B cell (primary cell): ENCODE measurements at regions not wholly inside any gene's neighbourhood (a gene's known extent, or its start where the extent isn't known, plus 50 kb on each side); places are given as distances from the start of the nearest gene placed in this dataset.

Experiments used
- ATAC-seq: fragments of 200-7000 bp; cut with Tn5 transposase; one replicate; pipeline ENCODE4 v1.10.0; 2021; ENCODE audit warnings: low read depth, mild to moderate bottlenecking, moderate number of reproducible peaks, moderate library complexity
- CTCF ChIA-PET: fragments of 350-600 bp; sonication (Branson Sonifier 250); formaldehyde crosslinking; loops from one replicate; lab custom pipeline; 2021; ENCODE audit warnings: antibody characterized with exemption, inconsistent platforms; lab: Charles Lee
- POLR2A ChIA-PET: fragments of 350-600 bp; sonication (Branson Sonifier 250); formaldehyde crosslinking; loops from one replicate; lab custom pipeline; 2021; ENCODE audit warnings: antibody characterized with exemption; lab: Charles Lee
- DNase-seq: peaks from one replicate; pipeline ENCODE4 v3.0.0; 2013
- H2AFZ ChIP-seq: 2 replicates; pipeline ENCODE4 v1.6.1; 2012; ENCODE audit warnings: mild to moderate bottlenecking, low read depth, low read length; ENCODE audit not compliant: insufficient read depth, poor library complexity, severe bottlenecking
- H3K27ac ChIP-seq, 2 donors: 1 replicate in 1 of 2; 2 replicates in 1 of 2; pipeline ENCODE4 v1.5.1; 2012 to 2013; ENCODE audit warnings: low read length in 2 of 2, mild to moderate bottlenecking in 2 of 2, moderate library complexity in 1 of 2
- H3K27me3 ChIP-seq, 4 experiments: fragments of 200-600 bp in 1 of 4; sonication (generic) in 1 of 4; replicated peaks in 1 of 4; 1 replicate in 2 of 4; 2 replicates in 2 of 4; pipeline versions ENCODE4 v1.6.1 to v1.7.0; 2013 to 2016; ENCODE audit warnings: low read length in 3 of 4, mild to moderate bottlenecking in 2 of 4, mixed read lengths in 1 of 4, moderate library complexity in 1 of 4; ENCODE audit not compliant: insufficient read depth in 4 of 4, control insufficient read depth in 3 of 4; ENCODE audit errors: control extremely low read depth in 1 of 4
- H3K36me3 ChIP-seq, 2 experiments: replicated peaks in 1 of 2; 1 replicate in 1 of 2; 2 replicates in 1 of 2; pipeline versions ENCODE4 v1.6.1 to v1.7.1; 2013; ENCODE audit warnings: low read length in 1 of 2; ENCODE audit not compliant: insufficient read depth in 2 of 2, control insufficient read depth in 1 of 2; ENCODE audit errors: control extremely low read depth in 1 of 2, extremely low read depth in 1 of 2
- H3K4me1 ChIP-seq, 2 donors: fragments of 200-600 bp in 1 of 2; sonication (generic) in 1 of 2; 1 replicate in 1 of 2; 2 replicates in 1 of 2; pipeline versions ENCODE4 v1.5.1 to v1.6.1; 2013 to 2017; ENCODE audit warnings: low read length in 2 of 2; ENCODE audit not compliant: control insufficient read depth in 2 of 2, insufficient read depth in 2 of 2
- H3K4me2 ChIP-seq: replicated peaks from 2 replicates; pipeline ENCODE3; 2012; ENCODE audit warnings: mild to moderate bottlenecking, low read depth, low read length; ENCODE audit not compliant: poor library complexity, severe bottlenecking
- H3K4me3 ChIP-seq, 5 experiments: fragments of 200-600 bp in 1 of 5; sonication (generic) in 1 of 5; 1 replicate in 3 of 5; 2 replicates in 2 of 5; pipeline versions ENCODE4 v1.5.1 to v1.7.0; 2011 to 2016; ENCODE audit warnings: low read length in 4 of 5, mild to moderate bottlenecking in 4 of 5, low read depth in 2 of 5, control low read depth in 1 of 5, moderate library complexity in 1 of 5; ENCODE audit not compliant: insufficient read depth in 1 of 5; ENCODE audit errors: control extremely low read depth in 1 of 5, extremely low read depth in 1 of 5
- H3K79me2 ChIP-seq: fragments of 200-600 bp; sonication (generic); one replicate; pipeline ENCODE4 v1.6.0; 2016; ENCODE audit warnings: low read length; ENCODE audit not compliant: control insufficient read depth, insufficient read depth
- H3K9ac ChIP-seq: fragments of 200-600 bp; sonication (generic); 2 replicates; pipeline ENCODE4 v1.6.1; 2017; ENCODE audit warnings: mild to moderate bottlenecking, low read length, moderate library complexity
- H3K9me3 ChIP-seq, 3 donors: one replicate each; pipeline versions ENCODE4 v1.6.1 to v1.7.1; 2013; ENCODE audit warnings: low read length in 2 of 3; ENCODE audit not compliant: control insufficient read depth in 2 of 3, insufficient read depth in 1 of 3; ENCODE audit errors: control extremely low read depth in 1 of 3
- H4K20me1 ChIP-seq: 2 replicates; pipeline ENCODE4 v1.6.0; 2012; ENCODE audit warnings: mild to moderate bottlenecking, low read length; ENCODE audit not compliant: insufficient read depth, control insufficient read depth, poor library complexity, severe bottlenecking
- H3K27ac Mint-ChIP-seq: one replicate; pipeline ENCODE4 v1.8.0; 2021; ENCODE audit warnings: mixed read lengths
- H3K27me3 Mint-ChIP-seq: one replicate; pipeline ENCODE4 v1.8.0; 2021; ENCODE audit warnings: mixed read lengths
- H3K4me1 Mint-ChIP-seq: one replicate; pipeline ENCODE4 v1.8.0; 2021; ENCODE audit warnings: mixed read lengths
- H3K4me3 Mint-ChIP-seq: one replicate; pipeline ENCODE4 v1.8.0; 2021; ENCODE audit warnings: mixed read lengths
- H3K9me3 Mint-ChIP-seq: one replicate; pipeline ENCODE4 v1.8.0; 2022; ENCODE audit warnings: mixed read lengths; ENCODE audit not compliant: insufficient read depth
- CTCF ChIP-seq: fragments of 200-600 bp; IDR thresholded peaks from one replicate; pipeline ENCODE4 v1.8.0; 2022; ENCODE audit warnings: antibody characterized with exemption, mild to moderate bottlenecking
- EZH2 ChIP-seq: IDR thresholded peaks from 2 replicates; pipeline ENCODE4 v1.6.1; 2012; ENCODE audit warnings: borderline replicate concordance, low read depth, mild to moderate bottlenecking, moderate library complexity, low read length; ENCODE audit not compliant: insufficient read depth, poor library complexity, severe bottlenecking
- WGBS: methylation state at CpG from one replicate; pipeline ENCODE4 v1.1.5; 2013; ENCODE audit warnings: missing lambda C conversion rate; ENCODE audit not compliant: insufficient coverage; 5-methylcytosine and 5-hydroxymethylcytosine counted together
- intact Hi-C: fragments of 100-400 bp; cut with micrococcal nuclease; formaldehyde crosslinking; loops from one replicate; pipeline ENCODE4 v1.10.0; 2022

GRCh38 chr16:56063111-56063510 lies 128.2 kb upstream of the GNAO1 start:
- Histone ChIP-seq H3K9ac (no peak overlapping the region), H3K4me1 (no peaks in the 10 kb centered on the region), H2AFZ (no peak overlapping the region), H3K9me3 (no peaks in the 10 kb centered on the region), H3K4me2 (no peak overlapping the region), H3K27me3 (no peaks in the 10 kb centered on the region), H3K36me3 (no peaks in the 10 kb centered on the region), H3K27ac (no peak overlapping the region), H3K4me3 (no peak overlapping the region), H3K79me2 (no peaks in the 10 kb centered on the region), H4K20me1 (no peaks in the 10 kb centered on the region)
- no peaks in the 10 kb centered on the region for H3K9me3 Mint-ChIP-seq
- intact Hi-C loops: no loop called here
- ATAC-seq: no peak
- CTCF ChIA-PET: no interaction called here
- POLR2A ChIA-PET: no interaction called here
- no peak overlapping the region for H3K4me3 Mint-ChIP-seq
- TF ChIP-seq CTCF (no peak), EZH2 (no peak)
- no peak overlapping the region for H3K27ac Mint-ChIP-seq
- DNase-seq: no peak
- H3K27me3 Mint-ChIP-seq: no peaks in the 10 kb centered on the region
- no peaks in the 10 kb centered on the region for H3K4me1 Mint-ChIP-seq

GRCh38 chr16:56057151-56057550 lies 134.1 kb upstream of the GNAO1 start:
- H3K36me3 ChIP-seq: no peaks in the 10 kb centered on the region
- DNase-seq (no peak), ATAC-seq (no peak)
- no peaks in the 10 kb centered on the region for H4K20me1 ChIP-seq
- H3K27ac ChIP-seq: no peak overlapping the region
- no peaks in the 10 kb centered on the region for H3K4me1 Mint-ChIP-seq
- H3K9me3 Mint-ChIP-seq: no peaks in the 10 kb centered on the region
- H2AFZ ChIP-seq: no peak overlapping the region
- H3K4me1 ChIP-seq: no peaks in the 10 kb centered on the region
- no peak overlapping the region for H3K4me2 ChIP-seq
- H3K27me3 ChIP-seq: peaks cover 0 to 4% (median 1%) of the 10 kb centered on the region in 4 experiments
- no peaks in the 10 kb centered on the region for H3K79me2 ChIP-seq
- peaks cover 11% of the 10 kb centered on the region for H3K27me3 Mint-ChIP-seq
- intact Hi-C loops: no loop called here
- TF ChIP-seq EZH2 (no peak), CTCF (no peak)
- WGBS: no CpG with 5 or more reads among the region's 1 CpG
- no peak overlapping the region for H3K4me3 Mint-ChIP-seq
- no peak overlapping the region for H3K9ac ChIP-seq
- H3K27ac Mint-ChIP-seq: no peak overlapping the region
- H3K9me3 ChIP-seq: no peaks in the 10 kb centered on the region
- no peak overlapping the region for H3K4me3 ChIP-seq
- ChIA-PET CTCF (interaction anchor here (1.1 kb wide), 1 partner anchor 12 kb away, joined by 3 read pairs; no protein-coding TSS in a partner anchor), POLR2A (no interaction called here)
